ENCODE measurements at regions not wholly inside any gene's neighbourhood (a gene's known extent, or its start where the extent isn't known, plus 50 kb on each side); places are given as distances from the start of the nearest gene placed in this dataset.

DNA sequence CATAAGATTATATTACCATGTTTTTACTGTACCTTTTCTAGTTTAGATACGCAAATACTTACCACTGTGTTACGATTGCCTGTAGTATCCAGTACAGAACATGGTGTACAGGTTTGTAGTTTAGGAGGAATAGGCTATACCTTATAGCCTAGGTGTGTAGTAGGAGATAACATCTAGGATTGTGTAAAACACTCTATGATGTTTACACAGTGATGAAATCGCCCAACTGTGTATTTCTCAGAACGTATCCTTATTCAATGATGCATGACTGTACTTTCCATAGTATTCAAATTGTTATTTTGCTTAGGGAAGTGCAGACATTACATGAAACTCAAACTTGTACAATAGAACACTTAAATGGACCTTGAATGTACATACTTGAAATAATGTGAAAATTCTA, 188.1 kb upstream of the PDGFD start:
- CTCF ChIA-PET (ENCODE audit: partially characterized antibody): no interaction called here
- Histone ChIP-seq H3K27ac (ENCODE audit: low read depth, low read length) (no peak overlapping the region), H3K9me3 (ENCODE audit: insufficient read depth in 2 of 2, low read depth in 1 of 2, low read length in 1 of 2) (0 out of 4 replicates have a peak, but pooled peaks cover 0 to 3% of the 10 kb centered on the region in 2 experiments), H3K56ac (replicated peaks; ENCODE audit: insufficient read length, low read depth, low read length) (no peak overlapping the region), H4K8ac (ENCODE audit: extremely low read depth, insufficient read depth, low read length) (no peak overlapping the region), H3K27me3 (replicated peaks in 1 of 4; ENCODE audit: control insufficient read depth in 3 of 4, extremely low read depth in 1 of 4, insufficient read depth in 3 of 4, low read length in 3 of 4) (no peaks in the 10 kb centered on the region), H2AK5ac (ENCODE audit: low read depth, low read length) (no peak overlapping the region), H3K4me1 (replicated peaks in 1 of 4; ENCODE audit: control insufficient read depth in 3 of 4, insufficient read depth in 4 of 4, low read length in 3 of 4) (no peaks in the 10 kb centered on the region), H4K91ac (replicated peaks; ENCODE audit: insufficient read length, low read length) (no peak overlapping the region), H3K9ac (replicated peaks in 1 of 4; ENCODE audit: extremely low read depth in 1 of 4, low read depth in 3 of 4, low read length in 3 of 4) (no peak overlapping the region), H3K79me1 (ENCODE audit: low read depth, low read length) (no peaks in the 10 kb centered on the region), H3K14ac (ENCODE audit: insufficient read length) (no peak overlapping the region), H3K4ac (replicated peaks; ENCODE audit: insufficient read length, low read depth, low read length) (no peak overlapping the region), H3K4me3 (ENCODE audit: extremely low read depth in 1 of 4, insufficient read depth in 2 of 4, low read depth in 3 of 4, low read length in 4 of 4) (no peak overlapping the region), H2BK5ac (ENCODE audit: low read depth, low read length) (no peak overlapping the region), H3K23ac (ENCODE audit: insufficient read length) (no peak overlapping the region), H2BK20ac (ENCODE audit: low read length) (no peak overlapping the region), H2AFZ (ENCODE audit: low read length) (no peak overlapping the region), H4K5ac (ENCODE audit: insufficient read length, low read depth, low read length) (no peak overlapping the region), H3K36me3 (ENCODE audit: control insufficient read depth in 2 of 4, insufficient read depth in 4 of 4, low read length in 3 of 4) (no peaks in the 10 kb centered on the region), H2BK15ac (ENCODE audit: low read length) (no peak overlapping the region), H3K18ac (ENCODE audit: extremely low read depth, low read length) (no peak overlapping the region), H3K79me2 (ENCODE audit: control insufficient read depth in 1 of 2, insufficient read depth in 2 of 2, low read length in 2 of 2) (no peaks in the 10 kb centered on the region), H2BK120ac (replicated peaks; ENCODE audit: low read depth, low read length) (no peak overlapping the region), H2BK12ac (ENCODE audit: low read depth, low read length) (no peak overlapping the region), H3K23me2 (ENCODE audit: low read depth, low read length) (no peaks in the 10 kb centered on the region), H4K20me1 (replicated peaks in 1 of 2; ENCODE audit: control insufficient read depth in 1 of 2, insufficient read depth in 2 of 2, low read length in 2 of 2) (no peaks in the 10 kb centered on the region), H3K4me2 (ENCODE audit: insufficient read depth in 1 of 2, low read depth in 2 of 2, low read length in 2 of 2) (no peak overlapping the region)
- POLR2A ChIA-PET (ENCODE audit: partially characterized antibody): no interaction called here
- WGBS, 2 experiments (ENCODE audit: extremely low coverage in 1 of 2, insufficient coverage in 1 of 2, insufficient read length in 1 of 2, insufficient replicate concordance in 2 of 2, low coverage in 1 of 2, low lambda C conversion rate in 2 of 2, missing lambda C conversion rate in 1 of 2): 92% methylated on average over 4 of the region's 4 CpGs; no CpG with 5 or more reads in 1 of the 2 experiments
- DNase-seq (ENCODE audit: low read depth in 1 of 2, low spot score in 2 of 2): no peak
- FAIRE-seq: no peak
- TF ChIP-seq, protein P1, sequence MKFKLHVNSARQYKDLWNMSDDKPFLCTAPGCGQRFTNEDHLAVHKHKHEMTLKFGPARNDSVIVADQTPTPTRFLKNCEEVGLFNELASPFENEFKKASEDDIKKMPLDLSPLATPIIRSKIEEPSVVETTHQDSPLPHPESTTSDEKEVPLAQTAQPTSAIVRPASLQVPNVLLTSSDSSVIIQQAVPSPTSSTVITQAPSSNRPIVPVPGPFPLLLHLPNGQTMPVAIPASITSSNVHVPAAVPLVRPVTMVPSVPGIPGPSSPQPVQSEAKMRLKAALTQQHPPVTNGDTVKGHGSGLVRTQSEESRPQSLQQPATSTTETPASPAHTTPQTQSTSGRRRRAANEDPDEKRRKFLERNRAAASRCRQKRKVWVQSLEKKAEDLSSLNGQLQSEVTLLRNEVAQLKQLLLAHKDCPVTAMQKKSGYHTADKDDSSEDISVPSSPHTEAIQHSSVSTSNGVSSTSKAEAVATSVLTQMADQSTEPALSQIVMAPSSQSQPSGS (IDR thresholded peaks at IDR 0.05; ENCODE audit: low read length): no peak
- TF ChIP-seq, protein P2, sequence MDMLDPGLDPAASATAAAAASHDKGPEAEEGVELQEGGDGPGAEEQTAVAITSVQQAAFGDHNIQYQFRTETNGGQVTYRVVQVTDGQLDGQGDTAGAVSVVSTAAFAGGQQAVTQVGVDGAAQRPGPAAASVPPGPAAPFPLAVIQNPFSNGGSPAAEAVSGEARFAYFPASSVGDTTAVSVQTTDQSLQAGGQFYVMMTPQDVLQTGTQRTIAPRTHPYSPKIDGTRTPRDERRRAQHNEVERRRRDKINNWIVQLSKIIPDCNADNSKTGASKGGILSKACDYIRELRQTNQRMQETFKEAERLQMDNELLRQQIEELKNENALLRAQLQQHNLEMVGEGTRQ (IDR thresholded peaks at IDR 0.05; ENCODE audit: low read length): no peak
- TF ChIP-seq GTF2F1 (IDR thresholded peaks at IDR 0.05; ENCODE audit: borderline replicate concordance, low read depth, low read length) (no peak), SIN3A (conservative IDR thresholded peaks at IDR 0.05 in 1 of 2, IDR thresholded peaks at IDR 0.05 in 1 of 2; ENCODE audit: low read depth in 1 of 2, low read length in 2 of 2) (no peak), ASH2L (IDR thresholded peaks at IDR 0.05; ENCODE audit: low read length) (no peak), ZNF274 (IDR thresholded peaks at IDR 0.05; ENCODE audit: borderline replicate concordance, extremely low read depth, low read length) (no peak), SP2 (IDR thresholded peaks at IDR 0.05; ENCODE audit: low read length) (no peak), CREB1 (IDR thresholded peaks at IDR 0.05) (no peak), SRF (IDR thresholded peaks at IDR 0.05; ENCODE audit: low read depth, low read length) (no peak), NRF1 (IDR thresholded peaks at IDR 0.05; ENCODE audit: low read depth, low read length) (no peak), MAFK (IDR thresholded peaks at IDR 0.05; ENCODE audit: low read depth, low read length) (no peak), RBBP5 (IDR thresholded peaks at IDR 0.05; ENCODE audit: borderline replicate concordance, low read depth, low read length) (no peak), SUZ12 (IDR thresholded peaks at IDR 0.05; ENCODE audit: low read length) (no peak)

Measured in H1 (cell line).